ENCODE measurements at regions not wholly inside any gene's neighbourhood (a gene's known extent, or its start where the extent isn't known, plus 50 kb on each side); places are given as distances from the start of the nearest gene placed in this dataset.

DNA sequence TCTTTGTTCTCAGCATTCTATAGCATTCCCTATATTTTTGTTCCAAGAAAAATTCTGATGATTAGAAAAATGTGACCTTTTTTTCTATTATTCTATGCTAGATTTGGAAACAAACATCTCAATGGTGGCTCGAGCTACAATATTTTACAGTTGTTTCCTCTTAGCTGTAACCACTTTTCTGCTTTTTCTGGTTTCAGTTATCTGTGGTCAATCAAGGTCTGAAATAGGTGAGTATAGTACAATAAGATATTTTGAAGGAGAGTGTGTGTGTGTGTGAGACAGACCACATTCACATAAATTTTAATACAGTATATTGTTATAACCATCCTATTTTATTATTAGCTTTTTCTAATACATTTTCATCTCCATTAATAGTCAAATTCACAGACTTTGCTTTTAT is 564.5 kb upstream of the GHITM start:
- Histone ChIP-seq H3K27me3 (ENCODE audit: control insufficient read depth in 2 of 2, insufficient read depth in 2 of 2, low read length in 2 of 2) (no peaks in the 10 kb centered on the region), H3K27ac (ENCODE audit: low read depth in 2 of 2, low read length in 2 of 2) (no peak overlapping the region), H3K4me1 (ENCODE audit: control insufficient read depth in 2 of 2, insufficient read depth in 2 of 2, low read length in 2 of 2) (no peaks in the 10 kb centered on the region), H3K9ac (ENCODE audit: low read depth in 1 of 2, low read length in 2 of 2) (no peak overlapping the region), H3K9me3 (ENCODE audit: control insufficient read depth in 2 of 2, low read length in 2 of 2) (no peaks in the 10 kb centered on the region), H3K36me3 (ENCODE audit: control insufficient read depth in 2 of 2, insufficient read depth in 2 of 2, low read length in 2 of 2) (no peaks in the 10 kb centered on the region), H3K4me3 (ENCODE audit: low read length in 2 of 2) (no peak overlapping the region)

DNA sequence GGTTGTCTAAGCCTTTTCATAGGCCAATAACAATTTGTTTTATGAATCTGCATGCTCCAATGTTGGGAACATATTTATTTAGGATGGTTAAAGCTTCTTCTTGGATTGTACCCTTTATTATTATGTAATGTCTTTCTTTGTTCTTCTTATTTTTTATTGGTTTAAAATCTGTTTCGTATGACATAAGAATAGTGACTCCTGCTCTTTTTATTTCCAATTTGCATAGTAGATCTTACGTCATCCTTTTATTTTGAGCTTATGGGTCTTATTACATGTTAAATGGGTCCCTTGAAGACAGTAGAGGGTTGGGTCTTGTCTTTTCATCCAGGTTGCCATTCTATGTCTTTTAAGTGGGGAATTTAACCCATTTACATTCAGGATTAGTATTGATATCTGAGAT is 561.9 kb upstream of the GHITM start:
- Histone ChIP-seq H3K9ac (ENCODE audit: low read depth in 1 of 2, low read length in 2 of 2) (no peak overlapping the region), H3K36me3 (ENCODE audit: control insufficient read depth in 2 of 2, insufficient read depth in 2 of 2, low read length in 2 of 2) (no peaks in the 10 kb centered on the region), H3K9me3 (ENCODE audit: control insufficient read depth in 2 of 2, low read length in 2 of 2) (no peaks in the 10 kb centered on the region), H3K4me3 (ENCODE audit: low read length in 2 of 2) (no peak overlapping the region), H3K27ac (ENCODE audit: low read depth in 2 of 2, low read length in 2 of 2) (no peak overlapping the region), H3K4me1 (ENCODE audit: control insufficient read depth in 2 of 2, insufficient read depth in 2 of 2, low read length in 2 of 2) (no peaks in the 10 kb centered on the region), H3K27me3 (ENCODE audit: control insufficient read depth in 2 of 2, insufficient read depth in 2 of 2, low read length in 2 of 2) (no peaks in the 10 kb centered on the region)

GRCh38 chr10:83580373-83581012 is 558.8 kb upstream of the GHITM start:
- no peaks in the 10 kb centered on the region for H3K9me3 ChIP-seq (ENCODE audit: control insufficient read depth in 2 of 2, low read length in 2 of 2)
- no peak overlapping the region for H3K9ac ChIP-seq (ENCODE audit: low read depth in 1 of 2, low read length in 2 of 2)
- no peak overlapping the region for H3K4me3 ChIP-seq (ENCODE audit: low read length in 2 of 2)
- H3K36me3 ChIP-seq (ENCODE audit: control insufficient read depth in 2 of 2, insufficient read depth in 2 of 2, low read length in 2 of 2): no peaks in the 10 kb centered on the region
- H3K27me3 ChIP-seq (ENCODE audit: control insufficient read depth in 2 of 2, insufficient read depth in 2 of 2, low read length in 2 of 2): no peaks in the 10 kb centered on the region
- no peaks in the 10 kb centered on the region for H3K4me1 ChIP-seq (ENCODE audit: control insufficient read depth in 2 of 2, insufficient read depth in 2 of 2, low read length in 2 of 2)
- no peak overlapping the region for H3K27ac ChIP-seq (ENCODE audit: low read depth in 2 of 2, low read length in 2 of 2)

DNA sequence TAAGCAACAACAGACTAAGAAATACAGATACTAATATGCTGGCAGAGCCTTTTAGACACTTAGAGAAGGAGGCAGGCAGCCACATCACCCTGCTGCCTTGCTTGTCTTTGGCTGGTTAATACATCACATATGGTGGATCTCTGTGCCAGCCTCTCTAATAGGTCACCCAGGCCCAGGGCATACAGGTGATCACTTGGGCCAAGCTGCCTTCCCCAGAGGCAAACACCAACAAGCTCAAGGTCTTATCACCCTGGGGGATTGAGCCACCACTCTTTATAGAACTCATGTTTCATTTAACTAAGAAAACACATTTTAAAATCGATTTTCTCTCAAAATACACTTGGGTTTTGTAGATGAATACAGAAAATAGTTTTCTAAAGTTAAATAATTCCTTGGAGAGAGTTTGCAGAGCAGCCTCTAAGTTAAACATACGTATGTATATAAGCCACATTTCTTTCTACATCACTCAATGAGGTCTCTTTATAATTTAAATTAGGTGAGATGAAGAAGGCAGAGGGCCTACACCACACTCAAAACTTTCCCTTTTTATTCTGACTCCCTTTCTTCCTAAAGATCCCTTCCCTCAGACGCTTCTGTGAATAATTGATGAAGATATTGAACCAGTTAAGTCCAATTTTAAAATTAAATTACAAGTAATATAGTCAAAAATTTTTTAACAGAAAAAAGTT is 556.8 kb upstream of the GHITM start:
- no peak overlapping the region for H3K9ac ChIP-seq (ENCODE audit: low read depth in 1 of 2, low read length in 2 of 2)
- no peaks in the 10 kb centered on the region for H3K4me1 ChIP-seq (ENCODE audit: control insufficient read depth in 2 of 2, insufficient read depth in 2 of 2, low read length in 2 of 2)
- no peak overlapping the region for H3K27ac ChIP-seq (ENCODE audit: low read depth in 2 of 2, low read length in 2 of 2)
- no peaks in the 10 kb centered on the region for H3K27me3 ChIP-seq (ENCODE audit: control insufficient read depth in 2 of 2, insufficient read depth in 2 of 2, low read length in 2 of 2)
- no peak overlapping the region for H3K4me3 ChIP-seq (ENCODE audit: low read length in 2 of 2)
- H3K36me3 ChIP-seq (ENCODE audit: control insufficient read depth in 2 of 2, insufficient read depth in 2 of 2, low read length in 2 of 2): no peaks in the 10 kb centered on the region
- H3K9me3 ChIP-seq (ENCODE audit: control insufficient read depth in 2 of 2, low read length in 2 of 2): no peaks in the 10 kb centered on the region

- no peaks in the 10 kb centered on the region for H3K27me3 ChIP-seq (ENCODE audit: control insufficient read depth in 2 of 2, insufficient read depth in 2 of 2, low read length in 2 of 2)
Observed at GRCh38 chr10:83585686-83586085, 553.6 kb upstream of the GHITM start.

GRCh38 chr10:83592337-83592935 is 546.9 kb upstream of the GHITM start:
- Histone ChIP-seq H3K9ac (ENCODE audit: low read depth in 1 of 2, low read length in 2 of 2) (no peak overlapping the region), H3K27ac (ENCODE audit: low read depth in 2 of 2, low read length in 2 of 2) (no peak overlapping the region), H3K4me1 (ENCODE audit: control insufficient read depth in 2 of 2, insufficient read depth in 2 of 2, low read length in 2 of 2) (no peaks in the 10 kb centered on the region), H3K4me3 (ENCODE audit: low read length in 2 of 2) (no peak overlapping the region), H3K36me3 (ENCODE audit: control insufficient read depth in 2 of 2, insufficient read depth in 2 of 2, low read length in 2 of 2) (no peaks in the 10 kb centered on the region), H3K27me3 (ENCODE audit: control insufficient read depth in 2 of 2, insufficient read depth in 2 of 2, low read length in 2 of 2) (no peaks in the 10 kb centered on the region), H3K9me3 (ENCODE audit: control insufficient read depth in 2 of 2, low read length in 2 of 2) (no peaks in the 10 kb centered on the region)

More at GRCh38 chr10:83585686-83586085, 553.6 kb upstream of the GHITM start:
- no peak overlapping the region for H3K9ac ChIP-seq (ENCODE audit: low read depth in 1 of 2, low read length in 2 of 2)
- no peaks in the 10 kb centered on the region for H3K4me1 ChIP-seq (ENCODE audit: control insufficient read depth in 2 of 2, insufficient read depth in 2 of 2, low read length in 2 of 2)
- H3K27ac ChIP-seq (ENCODE audit: low read depth in 2 of 2, low read length in 2 of 2): no peak overlapping the region
- H3K9me3 ChIP-seq (ENCODE audit: control insufficient read depth in 2 of 2, low read length in 2 of 2): no peaks in the 10 kb centered on the region
- no peaks in the 10 kb centered on the region for H3K36me3 ChIP-seq (ENCODE audit: control insufficient read depth in 2 of 2, insufficient read depth in 2 of 2, low read length in 2 of 2)
- H3K4me3 ChIP-seq (ENCODE audit: low read length in 2 of 2): no peak overlapping the region

GRCh38 chr10:83603708-83604107 is 535.6 kb upstream of the GHITM start:
- Histone ChIP-seq H3K9me3 (ENCODE audit: control insufficient read depth in 2 of 2, low read length in 2 of 2) (no peaks in the 10 kb centered on the region), H3K27ac (ENCODE audit: low read depth in 2 of 2, low read length in 2 of 2) (no peak overlapping the region), H3K4me1 (ENCODE audit: control insufficient read depth in 2 of 2, insufficient read depth in 2 of 2, low read length in 2 of 2) (no peaks in the 10 kb centered on the region), H3K36me3 (ENCODE audit: control insufficient read depth in 2 of 2, insufficient read depth in 2 of 2, low read length in 2 of 2) (no peaks in the 10 kb centered on the region), H3K27me3 (ENCODE audit: control insufficient read depth in 2 of 2, insufficient read depth in 2 of 2, low read length in 2 of 2) (no peaks in the 10 kb centered on the region), H3K4me3 (ENCODE audit: low read length in 2 of 2) (no peak overlapping the region), H3K9ac (ENCODE audit: low read depth in 1 of 2, low read length in 2 of 2) (no peak overlapping the region)

DNA sequence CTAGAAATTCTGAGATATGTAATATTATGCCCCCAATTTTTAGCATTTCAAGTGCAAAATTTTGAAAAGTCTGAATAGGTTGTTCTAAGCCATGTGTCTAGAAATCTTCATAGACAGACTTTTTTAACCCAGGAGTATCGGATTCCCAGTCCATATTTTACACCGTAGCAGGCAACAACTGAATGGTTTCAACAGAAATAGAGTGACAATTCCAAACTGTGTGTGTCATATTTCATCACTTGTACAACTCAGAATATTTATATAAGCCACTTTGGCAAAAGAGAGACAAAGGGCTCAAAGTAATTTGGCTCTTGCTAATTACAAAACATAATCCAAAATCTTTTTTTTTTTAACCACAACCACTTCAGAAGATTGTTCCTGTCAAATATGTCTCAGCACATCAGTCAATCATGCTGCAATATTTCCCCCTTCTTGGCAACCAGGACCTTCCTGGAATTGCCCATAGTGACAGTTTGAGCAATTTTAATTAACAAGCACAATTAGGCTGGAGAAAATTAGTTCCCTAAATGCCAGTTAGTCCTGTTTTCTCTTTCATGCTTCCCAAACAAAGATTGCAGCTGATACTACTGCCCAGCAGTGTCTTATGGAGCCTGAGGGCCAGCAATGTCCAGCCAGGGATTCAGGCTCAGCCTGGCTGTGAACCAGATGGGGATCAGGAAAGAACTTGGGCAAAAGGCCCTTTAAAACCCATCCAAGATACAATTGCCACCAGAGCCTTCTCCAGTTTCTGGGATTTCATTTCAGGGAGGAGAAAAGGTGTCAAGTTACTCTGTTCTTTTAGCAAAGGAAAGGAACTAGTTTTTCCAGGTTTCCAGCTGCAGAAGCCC is 533.3 kb upstream of the GHITM start:
- H3K4me3 ChIP-seq (ENCODE audit: low read length in 2 of 2): no peak overlapping the region
- no peaks in the 10 kb centered on the region for H3K9me3 ChIP-seq (ENCODE audit: control insufficient read depth in 2 of 2, low read length in 2 of 2)
- no peaks in the 10 kb centered on the region for H3K4me1 ChIP-seq (ENCODE audit: control insufficient read depth in 2 of 2, insufficient read depth in 2 of 2, low read length in 2 of 2)
- no peak overlapping the region for H3K27ac ChIP-seq (ENCODE audit: low read depth in 2 of 2, low read length in 2 of 2)
- no peak overlapping the region for H3K9ac ChIP-seq (ENCODE audit: low read depth in 1 of 2, low read length in 2 of 2)
- H3K36me3 ChIP-seq (ENCODE audit: control insufficient read depth in 2 of 2, insufficient read depth in 2 of 2, low read length in 2 of 2): no peaks in the 10 kb centered on the region
- H3K27me3 ChIP-seq (ENCODE audit: control insufficient read depth in 2 of 2, insufficient read depth in 2 of 2, low read length in 2 of 2): no peaks in the 10 kb centered on the region

DNA sequence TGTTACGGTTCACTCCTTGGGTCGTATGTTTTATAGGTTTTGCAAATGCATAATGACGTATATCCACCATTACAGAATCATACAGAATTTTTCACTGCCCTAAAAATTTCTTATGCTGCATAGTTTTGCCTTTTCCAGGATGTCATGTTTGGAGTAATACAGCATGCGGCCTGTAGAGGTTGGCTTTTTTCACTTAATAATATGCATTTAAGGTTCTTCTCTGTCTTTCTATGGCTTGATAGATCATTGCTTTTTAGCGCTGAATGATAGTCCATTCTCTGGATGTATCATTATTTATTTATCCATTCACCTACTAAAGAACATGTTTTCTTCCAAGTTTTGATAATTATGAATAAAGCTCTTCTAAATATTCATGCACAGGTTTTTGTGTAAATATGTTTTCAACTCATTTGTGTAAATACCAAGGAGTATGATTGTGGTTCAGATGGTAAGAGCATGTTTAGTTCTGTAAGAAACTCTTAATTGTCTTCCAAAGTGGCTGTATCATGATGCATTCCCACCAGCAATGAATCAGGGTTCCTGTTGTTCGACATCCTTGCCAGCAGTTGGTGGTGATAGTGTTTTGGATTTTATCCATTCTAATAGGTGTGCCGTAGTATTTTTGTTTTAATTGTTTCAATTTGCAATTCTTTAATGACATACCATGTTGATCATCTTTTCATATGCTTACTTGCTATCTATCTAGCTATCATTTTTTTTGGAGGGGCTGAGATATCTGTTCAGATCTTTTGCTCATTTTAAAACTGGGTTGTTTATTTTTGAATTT is 531.2 kb upstream of the GHITM start:
- Histone ChIP-seq H3K9me3 (ENCODE audit: control insufficient read depth in 2 of 2, low read length in 2 of 2) (no peaks in the 10 kb centered on the region), H3K4me3 (ENCODE audit: low read length in 2 of 2) (no peak overlapping the region), H3K27me3 (ENCODE audit: control insufficient read depth in 2 of 2, insufficient read depth in 2 of 2, low read length in 2 of 2) (no peaks in the 10 kb centered on the region), H3K4me1 (ENCODE audit: control insufficient read depth in 2 of 2, insufficient read depth in 2 of 2, low read length in 2 of 2) (no peaks in the 10 kb centered on the region), H3K27ac (ENCODE audit: low read depth in 2 of 2, low read length in 2 of 2) (no peak overlapping the region), H3K9ac (ENCODE audit: low read depth in 1 of 2, low read length in 2 of 2) (no peak overlapping the region), H3K36me3 (ENCODE audit: control insufficient read depth in 2 of 2, insufficient read depth in 2 of 2, low read length in 2 of 2) (no peaks in the 10 kb centered on the region)

Measured in mucosa of rectum (tissue), 2 donors.